Liver (tissue), 8 donors: ENCODE measurements at regions not wholly inside any gene's neighbourhood (a gene's known extent, or its start where the extent isn't known, plus 50 kb on each side); places are given as distances from the start of the nearest gene placed in this dataset.

Experiments used
- DNase-seq: peaks from one replicate; pipeline ENCODE4 v3.0.0-alpha.2; 2017; ENCODE audit warnings: low spot score
- H3K27ac ChIP-seq, 2 donors: one replicate each; pipeline ENCODE4 v1.7.0; 2013; ENCODE audit warnings: inconsistent platforms in 2 of 2, low read length in 2 of 2, control low read depth in 1 of 2, low read depth in 1 of 2, mild to moderate bottlenecking in 1 of 2
- H3K27me3 ChIP-seq, 4 donors: one replicate each; pipeline versions ENCODE4 v1.6.1 to v1.7.0; 2013; ENCODE audit warnings: low read length in 3 of 4, inconsistent platforms in 1 of 4, mild to moderate bottlenecking in 1 of 4, moderate library complexity in 1 of 4; ENCODE audit not compliant: control insufficient read depth in 4 of 4, insufficient read depth in 4 of 4
- H3K36me3 ChIP-seq, 4 donors: one replicate each; pipeline versions ENCODE4 v1.6.1 to v1.7.0; 2013; ENCODE audit warnings: low read length in 3 of 4, mild to moderate bottlenecking in 3 of 4, low read depth in 1 of 4, moderate library complexity in 1 of 4; ENCODE audit not compliant: control insufficient read depth in 4 of 4, insufficient read depth in 3 of 4
- H3K4me1 ChIP-seq, 4 donors: one replicate each; pipeline versions ENCODE4 v1.6.1 to v1.7.0; 2013; ENCODE audit warnings: low read length in 3 of 4, mild to moderate bottlenecking in 3 of 4, moderate library complexity in 1 of 4; ENCODE audit not compliant: control insufficient read depth in 4 of 4, insufficient read depth in 4 of 4
- H3K4me3 ChIP-seq, 3 donors: one replicate each; pipeline versions ENCODE4 v1.6.1 to v1.7.0; 2013; ENCODE audit warnings: low read length in 3 of 3, control low read depth in 1 of 3, low read depth in 1 of 3, mild to moderate bottlenecking in 1 of 3
- H3K9ac ChIP-seq, 2 donors: one replicate each; pipeline ENCODE4 v1.7.0; 2013; ENCODE audit warnings: low read length in 2 of 2, mild to moderate bottlenecking in 2 of 2, moderate library complexity in 2 of 2, control low read depth in 1 of 2, low read depth in 1 of 2
- H3K9me3 ChIP-seq, 4 donors: one replicate each; pipeline versions ENCODE4 v1.6.1 to v1.7.0; 2013; ENCODE audit warnings: low read length in 3 of 4; ENCODE audit not compliant: control insufficient read depth in 4 of 4
- EGR1 ChIP-seq, 2 donors: IDR thresholded peaks; 2 replicates each; pipeline ENCODE4 v1.6.1; 2016 to 2018; ENCODE audit warnings: antibody characterized with exemption in 2 of 2, low read depth in 2 of 2
- FOXA1 ChIP-seq: IDR thresholded peaks from 2 replicates; pipeline ENCODE4 v1.6.1; 2016; ENCODE audit warnings: antibody characterized with exemption
- FOXA2 ChIP-seq: IDR thresholded peaks from 2 replicates; pipeline ENCODE4 v1.6.1; 2016; ENCODE audit warnings: antibody characterized with exemption
- GABPA ChIP-seq, 2 donors: IDR thresholded peaks in 1 of 2; conservative IDR thresholded peaks in 1 of 2; 2 replicates each; pipeline ENCODE4 v1.6.1; 2016; ENCODE audit warnings: antibody characterized with exemption in 2 of 2, mild to moderate bottlenecking in 1 of 2, moderate library complexity in 1 of 2
- HNF4A ChIP-seq, 2 donors: conservative IDR thresholded peaks; 2 replicates each; pipeline ENCODE4 v1.6.1; 2016; ENCODE audit warnings: antibody characterized with exemption in 2 of 2, mild to moderate bottlenecking in 2 of 2
- HNF4G ChIP-seq: IDR thresholded peaks from 2 replicates; pipeline ENCODE4 v1.6.1; 2016; ENCODE audit warnings: antibody characterized with exemption
- JUND ChIP-seq, 2 donors: IDR thresholded peaks; 2 replicates each; pipeline ENCODE4 v1.6.1; 2016; ENCODE audit warnings: antibody characterized with exemption in 2 of 2
- NR2F2 ChIP-seq: IDR thresholded peaks from 2 replicates; pipeline ENCODE4 v1.6.1; 2016; ENCODE audit warnings: antibody characterized with exemption
- RAD21 ChIP-seq, 2 donors: IDR thresholded peaks; 2 replicates each; pipeline ENCODE4 v1.6.1; 2016; ENCODE audit warnings: antibody characterized with exemption in 2 of 2, mild to moderate bottlenecking in 2 of 2
- RXRA ChIP-seq, 2 donors: IDR thresholded peaks; 2 replicates each; pipeline ENCODE4 v1.6.1; 2017 to 2018; ENCODE audit warnings: antibody characterized with exemption in 2 of 2, mild to moderate bottlenecking in 1 of 2
- SP1 ChIP-seq: IDR thresholded peaks from 2 replicates; pipeline ENCODE4 v1.6.1; 2018; ENCODE audit warnings: antibody characterized with exemption, mild to moderate bottlenecking
- TAF1 ChIP-seq: conservative IDR thresholded peaks from 2 replicates; pipeline ENCODE4 v1.6.1; 2016; ENCODE audit warnings: antibody characterized with exemption, mild to moderate bottlenecking
- YY1 ChIP-seq: IDR thresholded peaks from 2 replicates; pipeline ENCODE4 v1.6.1; 2016; ENCODE audit warnings: antibody characterized with exemption, mild to moderate bottlenecking
- WGBS: extraction: QIAGEN DNeasy Blood & Tissue Kit; methylation state at CpG from one replicate; pipeline ENCODE4 v1.1.7; 2013; 5-methylcytosine and 5-hydroxymethylcytosine counted together
- TF ChIP-seq, protein P1 (sequence below): fragments of 150-350 bp; IDR thresholded peaks from 2 replicates; pipeline ENCODE4 v1.5.1; 2017; ENCODE audit warnings: improper control_type of control experiment, low read depth, low read length; ENCODE audit not compliant: missing input control
- TF ChIP-seq, protein P2 (sequence below): IDR thresholded peaks from 2 replicates; pipeline ENCODE4 v1.6.1; 2016; ENCODE audit warnings: antibody characterized with exemption
- TF ChIP-seq, protein P3 (sequence below): IDR thresholded peaks from 2 replicates; pipeline ENCODE4 v1.6.1; 2016; ENCODE audit warnings: antibody characterized with exemption
- TF ChIP-seq, protein P4 (sequence below): IDR thresholded peaks from 2 replicates; pipeline ENCODE4 v1.6.1; 2016; ENCODE audit warnings: antibody characterized with exemption
- TF ChIP-seq, protein P5 (sequence below): IDR thresholded peaks from 2 replicates; pipeline ENCODE4 v1.6.1; 2016; ENCODE audit warnings: antibody characterized with exemption, mild to moderate bottlenecking
- donor health status: healthy.
- donor health status: healthy.
- donor health status: healthy.
- donor health status: healthy.
- donor health status: healthy.

DNA sequence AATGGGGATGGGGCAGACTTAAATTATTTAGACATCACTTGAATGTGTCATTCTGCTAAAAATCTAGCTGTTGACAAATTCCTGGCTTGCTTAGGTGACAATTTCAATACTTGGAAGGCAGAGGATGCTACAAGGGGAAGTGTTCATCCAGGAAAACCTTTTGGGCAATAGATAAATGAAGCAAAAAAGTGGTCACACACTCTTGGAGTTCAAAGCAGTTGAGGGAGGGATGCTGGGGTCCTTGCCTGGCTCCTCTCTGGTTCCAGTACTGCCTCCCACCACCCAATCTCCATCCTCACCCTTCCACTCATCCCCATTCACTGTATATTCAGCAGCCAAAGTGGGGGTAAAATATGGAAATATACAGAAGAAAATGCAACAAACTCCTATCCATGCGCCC lies 52.6 kb upstream of the FRMD4B start:
- H3K36me3 ChIP-seq, result no peaks in the 10 kb centered on the region
- no peak overlapping the region for H3K4me3 ChIP-seq
- H3K27me3 ChIP-seq, result peaks cover 0 to under 1% (median 0%) of the 10 kb centered on the region in 4 donors
- H3K9ac ChIP-seq, result no peak overlapping the region
- H3K4me1 ChIP-seq, result peaks cover 0 to 5% (median 0%) of the 10 kb centered on the region in 4 donors
- no peak for TF ChIP-seq NR2F2
- TF ChIP-seq YY1, result no peak
- TF ChIP-seq, protein P1, sequence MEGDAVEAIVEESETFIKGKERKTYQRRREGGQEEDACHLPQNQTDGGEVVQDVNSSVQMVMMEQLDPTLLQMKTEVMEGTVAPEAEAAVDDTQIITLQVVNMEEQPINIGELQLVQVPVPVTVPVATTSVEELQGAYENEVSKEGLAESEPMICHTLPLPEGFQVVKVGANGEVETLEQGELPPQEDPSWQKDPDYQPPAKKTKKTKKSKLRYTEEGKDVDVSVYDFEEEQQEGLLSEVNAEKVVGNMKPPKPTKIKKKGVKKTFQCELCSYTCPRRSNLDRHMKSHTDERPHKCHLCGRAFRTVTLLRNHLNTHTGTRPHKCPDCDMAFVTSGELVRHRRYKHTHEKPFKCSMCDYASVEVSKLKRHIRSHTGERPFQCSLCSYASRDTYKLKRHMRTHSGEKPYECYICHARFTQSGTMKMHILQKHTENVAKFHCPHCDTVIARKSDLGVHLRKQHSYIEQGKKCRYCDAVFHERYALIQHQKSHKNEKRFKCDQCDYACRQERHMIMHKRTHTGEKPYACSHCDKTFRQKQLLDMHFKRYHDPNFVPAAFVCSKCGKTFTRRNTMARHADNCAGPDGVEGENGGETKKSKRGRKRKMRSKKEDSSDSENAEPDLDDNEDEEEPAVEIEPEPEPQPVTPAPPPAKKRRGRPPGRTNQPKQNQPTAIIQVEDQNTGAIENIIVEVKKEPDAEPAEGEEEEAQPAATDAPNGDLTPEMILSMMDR, result no peak
- no peak for TF ChIP-seq GABPA (IDR thresholded peaks at IDR 0.05 in 1 of 2, conservative IDR thresholded peaks at IDR 0.05 in 1 of 2)
- TF ChIP-seq EGR1 (IDR thresholded peaks at IDR 0.05; ENCODE audit: low read depth in 2 of 2), result no peak
- no peak for TF ChIP-seq SP1
- TF ChIP-seq TAF1, result no peak
- TF ChIP-seq FOXA2, result no peak
- TF ChIP-seq RAD21 (IDR thresholded peaks at IDR 0.05), result no peak
- TF ChIP-seq HNF4A (conservative IDR thresholded peaks at IDR 0.05), result no peak
- TF ChIP-seq, protein P2, sequence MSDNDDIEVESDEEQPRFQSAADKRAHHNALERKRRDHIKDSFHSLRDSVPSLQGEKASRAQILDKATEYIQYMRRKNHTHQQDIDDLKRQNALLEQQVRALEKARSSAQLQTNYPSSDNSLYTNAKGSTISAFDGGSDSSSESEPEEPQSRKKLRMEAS, result no peak
- TF ChIP-seq JUND (IDR thresholded peaks at IDR 0.05), result no peak
- TF ChIP-seq, protein P3, sequence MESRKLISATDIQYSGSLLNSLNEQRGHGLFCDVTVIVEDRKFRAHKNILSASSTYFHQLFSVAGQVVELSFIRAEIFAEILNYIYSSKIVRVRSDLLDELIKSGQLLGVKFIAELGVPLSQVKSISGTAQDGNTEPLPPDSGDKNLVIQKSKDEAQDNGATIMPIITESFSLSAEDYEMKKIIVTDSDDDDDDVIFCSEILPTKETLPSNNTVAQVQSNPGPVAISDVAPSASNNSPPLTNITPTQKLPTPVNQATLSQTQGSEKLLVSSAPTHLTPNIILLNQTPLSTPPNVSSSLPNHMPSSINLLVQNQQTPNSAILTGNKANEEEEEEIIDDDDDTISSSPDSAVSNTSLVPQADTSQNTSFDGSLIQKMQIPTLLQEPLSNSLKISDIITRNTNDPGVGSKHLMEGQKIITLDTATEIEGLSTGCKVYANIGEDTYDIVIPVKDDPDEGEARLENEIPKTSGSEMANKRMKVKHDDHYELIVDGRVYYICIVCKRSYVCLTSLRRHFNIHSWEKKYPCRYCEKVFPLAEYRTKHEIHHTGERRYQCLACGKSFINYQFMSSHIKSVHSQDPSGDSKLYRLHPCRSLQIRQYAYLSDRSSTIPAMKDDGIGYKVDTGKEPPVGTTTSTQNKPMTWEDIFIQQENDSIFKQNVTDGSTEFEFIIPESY, result no peak
- TF ChIP-seq, protein P4, sequence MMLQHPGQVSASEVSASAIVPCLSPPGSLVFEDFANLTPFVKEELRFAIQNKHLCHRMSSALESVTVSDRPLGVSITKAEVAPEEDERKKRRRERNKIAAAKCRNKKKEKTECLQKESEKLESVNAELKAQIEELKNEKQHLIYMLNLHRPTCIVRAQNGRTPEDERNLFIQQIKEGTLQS, result no peak
- no peak for TF ChIP-seq HNF4G
- 95% methylated on average over 1 of the region's 1 CpG for WGBS
- DNase-seq, result no peak
- H3K27ac ChIP-seq, result no peak overlapping the region
- no peaks in the 10 kb centered on the region for H3K9me3 ChIP-seq

DNA sequence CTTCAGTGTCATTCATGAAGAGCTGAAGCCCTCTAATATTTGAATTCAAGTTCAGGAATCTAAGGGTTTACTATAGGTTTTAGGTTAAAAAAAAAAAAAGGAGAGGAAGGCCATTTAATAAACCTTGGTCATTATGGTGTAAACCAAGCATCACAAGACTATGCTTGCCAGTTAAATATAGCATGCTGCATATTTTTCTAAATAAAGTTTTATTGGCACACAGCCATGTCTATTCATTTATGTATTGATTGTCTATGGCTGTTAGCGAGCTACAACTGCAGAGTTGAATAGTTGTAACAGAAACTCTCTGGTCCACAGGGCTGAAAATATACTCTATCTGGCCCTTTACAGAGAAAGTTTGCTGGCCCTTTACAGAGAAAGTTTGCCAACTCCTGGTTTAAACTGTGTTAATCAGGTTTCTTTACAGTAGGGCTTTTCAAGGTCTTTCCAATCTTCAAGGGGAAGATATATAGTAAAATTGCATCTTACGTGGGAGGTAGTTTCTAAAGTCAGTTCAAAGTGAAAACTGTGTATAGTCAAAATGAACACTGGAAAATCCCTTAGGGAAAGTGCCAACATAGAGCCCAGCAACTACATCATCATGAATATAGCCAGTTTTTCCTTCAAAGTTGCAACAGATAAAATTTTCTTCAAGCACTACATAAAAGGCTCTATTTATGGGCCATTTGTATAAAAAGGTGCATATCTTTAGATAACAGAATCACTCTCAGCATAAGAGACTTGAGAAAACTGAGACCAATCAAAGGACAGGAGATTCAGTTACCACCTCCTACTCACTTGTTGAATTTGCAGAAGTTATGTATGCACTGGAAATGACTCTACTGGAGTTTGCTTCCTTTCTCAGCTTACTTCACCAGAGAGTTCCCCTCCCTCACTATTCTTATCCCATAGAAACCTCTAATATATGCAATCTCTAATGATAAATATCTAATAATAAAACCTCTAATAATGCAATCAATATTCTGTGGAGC lies 49.7 kb upstream of the FRMD4B start:
- H3K4me3 ChIP-seq, result no peak overlapping the region
- no peaks in the 10 kb centered on the region for H3K9me3 ChIP-seq
- no peak overlapping the region for H3K9ac ChIP-seq
- TF ChIP-seq TAF1, result no peak
- TF ChIP-seq, protein P1, result no peak
- TF ChIP-seq RXRA (IDR thresholded peaks at IDR 0.05), result no peak
- TF ChIP-seq EGR1 (IDR thresholded peaks at IDR 0.05; ENCODE audit: low read depth in 2 of 2), result no peak
- TF ChIP-seq SP1, result no peak
- TF ChIP-seq, protein P5, sequence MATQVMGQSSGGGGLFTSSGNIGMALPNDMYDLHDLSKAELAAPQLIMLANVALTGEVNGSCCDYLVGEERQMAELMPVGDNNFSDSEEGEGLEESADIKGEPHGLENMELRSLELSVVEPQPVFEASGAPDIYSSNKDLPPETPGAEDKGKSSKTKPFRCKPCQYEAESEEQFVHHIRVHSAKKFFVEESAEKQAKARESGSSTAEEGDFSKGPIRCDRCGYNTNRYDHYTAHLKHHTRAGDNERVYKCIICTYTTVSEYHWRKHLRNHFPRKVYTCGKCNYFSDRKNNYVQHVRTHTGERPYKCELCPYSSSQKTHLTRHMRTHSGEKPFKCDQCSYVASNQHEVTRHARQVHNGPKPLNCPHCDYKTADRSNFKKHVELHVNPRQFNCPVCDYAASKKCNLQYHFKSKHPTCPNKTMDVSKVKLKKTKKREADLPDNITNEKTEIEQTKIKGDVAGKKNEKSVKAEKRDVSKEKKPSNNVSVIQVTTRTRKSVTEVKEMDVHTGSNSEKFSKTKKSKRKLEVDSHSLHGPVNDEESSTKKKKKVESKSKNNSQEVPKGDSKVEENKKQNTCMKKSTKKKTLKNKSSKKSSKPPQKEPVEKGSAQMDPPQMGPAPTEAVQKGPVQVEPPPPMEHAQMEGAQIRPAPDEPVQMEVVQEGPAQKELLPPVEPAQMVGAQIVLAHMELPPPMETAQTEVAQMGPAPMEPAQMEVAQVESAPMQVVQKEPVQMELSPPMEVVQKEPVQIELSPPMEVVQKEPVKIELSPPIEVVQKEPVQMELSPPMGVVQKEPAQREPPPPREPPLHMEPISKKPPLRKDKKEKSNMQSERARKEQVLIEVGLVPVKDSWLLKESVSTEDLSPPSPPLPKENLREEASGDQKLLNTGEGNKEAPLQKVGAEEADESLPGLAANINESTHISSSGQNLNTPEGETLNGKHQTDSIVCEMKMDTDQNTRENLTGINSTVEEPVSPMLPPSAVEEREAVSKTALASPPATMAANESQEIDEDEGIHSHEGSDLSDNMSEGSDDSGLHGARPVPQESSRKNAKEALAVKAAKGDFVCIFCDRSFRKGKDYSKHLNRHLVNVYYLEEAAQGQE, result no peak
- TF ChIP-seq NR2F2, result no peak
- no peak for TF ChIP-seq JUND (IDR thresholded peaks at IDR 0.05)
- no peak for TF ChIP-seq HNF4A (conservative IDR thresholded peaks at IDR 0.05)
- TF ChIP-seq FOXA1, result no peak
- no peak for TF ChIP-seq HNF4G
- DNase-seq, result no peak
- H3K4me1 ChIP-seq, result peaks cover 0 to 5% (median 0%) of the 10 kb centered on the region in 4 donors
- WGBS, result 81% methylated on average over 2 of the region's 2 CpGs
- H3K27me3 ChIP-seq, result peaks cover 0 to 3% (median 0%) of the 10 kb centered on the region in 4 donors
- H3K36me3 ChIP-seq, result no peaks in the 10 kb centered on the region
- H3K27ac ChIP-seq, result no peak overlapping the region
